Psoas muscle (tissue), 7 donors: ENCODE measurements at regions not wholly inside any gene's neighbourhood (a gene's known extent, or its start where the extent isn't known, plus 50 kb on each side); places are given as distances from the start of the nearest gene placed in this dataset.

Source experiments
- ATAC-seq, 4 donors: fragments of 200-7000 bp; cut with Tn5 transposase; one replicate each; pipeline ENCODE4 v1.9.1; 2020; ENCODE audit warnings: moderate library complexity in 3 of 4, mild to moderate bottlenecking in 2 of 4
- DNase-seq, 2 donors: peaks; one replicate each; pipeline ENCODE4 v3.0.0-alpha.2; 2020
- H3K27ac ChIP-seq: fragments of 200-600 bp; one replicate; pipeline ENCODE4 v1.8.0; 2022
- H3K27me3 ChIP-seq, 3 donors: fragments of 200-600 bp in 1 of 3; one replicate each; pipeline versions ENCODE4 v1.6.1 to v1.8.0; 2013 to 2022; ENCODE audit warnings: low read length in 2 of 3, mild to moderate bottlenecking in 2 of 3, moderate library complexity in 1 of 3; ENCODE audit not compliant: insufficient read depth in 3 of 3
- H3K36me3 ChIP-seq, 2 donors: fragments of 200-600 bp in 1 of 2; one replicate each; pipeline versions ENCODE4 v1.6.1 to v1.8.0; 2013 to 2022; ENCODE audit warnings: low read depth in 1 of 2, mild to moderate bottlenecking in 1 of 2, moderate library complexity in 1 of 2; ENCODE audit not compliant: insufficient read depth in 1 of 2
- H3K4me1 ChIP-seq: fragments of 200-600 bp; one replicate; pipeline ENCODE4 v1.8.0; 2022
- H3K4me3 ChIP-seq: fragments of 200-600 bp; one replicate; pipeline ENCODE4 v1.8.0; 2022; ENCODE audit warnings: mild to moderate bottlenecking
- H3K9me3 ChIP-seq: fragments of 200-600 bp; one replicate; pipeline ENCODE4 v1.8.0; 2022
- CTCF ChIP-seq: fragments of 200-600 bp; IDR thresholded peaks from one replicate; pipeline ENCODE4 v1.8.0; 2022; ENCODE audit warnings: antibody characterized with exemption
- WGBS, 3 donors: extraction: QIAGEN DNeasy Blood & Tissue Kit; methylation state at CpG; one replicate each; pipeline versions ENCODE4 v1.1.6 to v1.1.7; 2013; 5-methylcytosine and 5-hydroxymethylcytosine counted together
- intact Hi-C, 2 donors: fragments of 100-400 bp; cut with DNase I; formaldehyde crosslinking; loops; one replicate each; pipeline versions ENCODE4 v1.11.0 to v1.14.2; 2022
- donor health status: healthy with polysubstance abuse.
- donor health status: DM: no; HTN: no; CAD: no; lungs with moderate emphysema.
- donor health status: Bipolar disorder and iron deficiency.
- donor health status: healthy.
- donor health status: DM: yes; HTN: yes; CAD: no.
- donor health status: DM: no; HTN: no; CAD: no.
- donor health status: DM: yes; HTN: yes; CAD: no.

GRCh38 chr18:60965856-60966255 is 367.4 kb upstream of the CDH20 start:
- intact Hi-C loops, result no loop called here
- Histone ChIP-seq H3K36me3 (no peaks in the 10 kb centered on the region), H3K4me1 (no peaks in the 10 kb centered on the region), H3K4me3 (no peak overlapping the region), H3K27ac (no peak overlapping the region), H3K9me3 (no peaks in the 10 kb centered on the region), H3K27me3 (no peaks in the 10 kb centered on the region)
- TF ChIP-seq CTCF, result no peak
- ATAC-seq, result no peak
- no peak for DNase-seq

GRCh38 chr18:60966876-60967275 is 366.4 kb upstream of the CDH20 start:
- no peak for TF ChIP-seq CTCF
- Histone ChIP-seq H3K27ac (no peak overlapping the region), H3K4me1 (no peaks in the 10 kb centered on the region), H3K27me3 (no peaks in the 10 kb centered on the region), H3K4me3 (no peak overlapping the region), H3K9me3 (no peaks in the 10 kb centered on the region), H3K36me3 (no peaks in the 10 kb centered on the region)
- WGBS, 3 donors, result 73 to 77% (median 73%) methylated on average over 2 of the region's 2 CpGs
- intact Hi-C loops, result no loop called here
- DNase-seq (no peak), ATAC-seq (no peak)

GRCh38 chr18:60975420-60975819 is 357.8 kb upstream of the CDH20 start:
- H3K4me1 ChIP-seq, result no peaks in the 10 kb centered on the region
- no peak overlapping the region for H3K4me3 ChIP-seq
- DNase-seq (no peak), ATAC-seq (no peak)
- H3K27me3 ChIP-seq, result no peaks in the 10 kb centered on the region
- H3K27ac ChIP-seq, result no peak overlapping the region
- H3K9me3 ChIP-seq, result no peaks in the 10 kb centered on the region
- intact Hi-C loops, result no loop called here
- 67 to 72% (median 67%) methylated on average over 7 of the region's 7 CpGs for WGBS, 3 donors
- no peak for TF ChIP-seq CTCF
- H3K36me3 ChIP-seq, result no peaks in the 10 kb centered on the region

GRCh38 chr18:60976976-60977375 is 356.3 kb upstream of the CDH20 start:
- no peaks in the 10 kb centered on the region for H3K4me1 ChIP-seq
- intact Hi-C loops, result no loop called here
- no peaks in the 10 kb centered on the region for H3K9me3 ChIP-seq
- TF ChIP-seq CTCF, result no peak
- WGBS, 3 donors, result 69 to 73% (median 70%) methylated on average over 3 of the region's 3 CpGs
- no peaks in the 10 kb centered on the region for H3K27me3 ChIP-seq
- ATAC-seq (no peak), DNase-seq (no peak)
- H3K4me3 ChIP-seq, result no peak overlapping the region
- no peaks in the 10 kb centered on the region for H3K36me3 ChIP-seq
- no peak overlapping the region for H3K27ac ChIP-seq

GRCh38 chr18:60978338-60978737 is 354.9 kb upstream of the CDH20 start:
- TF ChIP-seq CTCF, result no peak
- intact Hi-C loops, result no loop called here
- DNase-seq (no peak), ATAC-seq (no peak)
- H3K4me3 ChIP-seq, result no peak overlapping the region
- no peak overlapping the region for H3K27ac ChIP-seq
- no peaks in the 10 kb centered on the region for H3K9me3 ChIP-seq
- H3K27me3 ChIP-seq, result no peaks in the 10 kb centered on the region
- H3K4me1 ChIP-seq, result no peaks in the 10 kb centered on the region
- WGBS, 3 donors, result 36 to 41% (median 38%) methylated on average over 6 of the region's 6 CpGs
- H3K36me3 ChIP-seq, result no peaks in the 10 kb centered on the region
